NCI-H2081 treated with DMSO at 0.1 percent for 48 hours (cell line): ENCODE measurements at regions not wholly inside any gene's neighbourhood (a gene's known extent, or its start where the extent isn't known, plus 50 kb on each side); places are given as distances from the start of the nearest gene placed in this dataset.

Experiments used
- DNase-seq: peaks from one replicate; lab custom pipeline; 2025; lab: John Stamatoyannopoulos, UW

DNA sequence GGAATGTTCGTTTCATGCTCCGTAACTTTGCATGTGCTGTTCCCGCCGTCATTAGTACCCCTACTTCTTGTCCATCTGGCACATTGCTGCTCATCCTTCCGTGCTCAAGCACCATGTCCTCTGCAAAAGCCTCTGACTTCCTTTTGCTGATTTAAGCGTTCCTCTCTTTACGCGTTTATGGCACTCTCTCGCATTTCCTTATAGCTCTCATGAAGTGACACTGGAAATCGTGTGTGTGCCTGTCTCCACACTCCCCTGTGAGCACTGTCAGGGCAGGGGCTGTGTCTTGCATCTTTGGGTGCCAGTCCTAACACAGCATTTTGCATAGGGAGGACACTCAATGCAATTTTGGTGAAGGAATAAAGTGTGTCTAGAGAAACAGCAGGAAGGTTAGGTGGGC, 210.6 kb upstream of the FAT1 start:
- no peak for DNase-seq

DNA sequence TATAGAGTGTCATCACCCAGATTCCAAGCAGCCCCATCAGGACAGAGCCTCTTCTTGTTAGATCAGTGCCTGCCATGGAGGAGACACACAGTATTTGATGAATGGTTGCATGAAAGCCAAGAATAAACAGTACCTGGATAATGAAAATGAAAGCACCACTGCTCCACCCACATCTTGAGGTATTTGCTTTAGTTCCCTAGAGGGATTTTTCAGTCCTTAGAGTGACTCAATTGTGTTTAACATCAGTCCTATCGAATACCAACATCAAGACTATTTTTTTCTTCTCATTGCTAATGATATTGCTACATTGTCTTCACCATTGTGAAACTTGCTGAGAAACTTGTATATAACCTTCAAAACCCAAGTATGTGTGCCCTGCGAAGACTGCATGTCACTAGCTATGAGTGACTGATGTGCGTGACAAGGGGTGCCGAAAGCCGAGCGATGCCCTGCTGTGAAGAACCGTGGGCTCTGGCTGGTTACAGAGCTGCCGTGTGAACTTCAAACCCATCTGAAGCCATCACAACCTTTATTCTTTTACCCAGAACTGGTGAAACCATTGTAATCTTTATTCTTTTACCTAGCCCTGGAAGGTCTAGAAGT, 211.3 kb upstream of the FAT1 start:
- DNase-seq = no peak

DNA sequence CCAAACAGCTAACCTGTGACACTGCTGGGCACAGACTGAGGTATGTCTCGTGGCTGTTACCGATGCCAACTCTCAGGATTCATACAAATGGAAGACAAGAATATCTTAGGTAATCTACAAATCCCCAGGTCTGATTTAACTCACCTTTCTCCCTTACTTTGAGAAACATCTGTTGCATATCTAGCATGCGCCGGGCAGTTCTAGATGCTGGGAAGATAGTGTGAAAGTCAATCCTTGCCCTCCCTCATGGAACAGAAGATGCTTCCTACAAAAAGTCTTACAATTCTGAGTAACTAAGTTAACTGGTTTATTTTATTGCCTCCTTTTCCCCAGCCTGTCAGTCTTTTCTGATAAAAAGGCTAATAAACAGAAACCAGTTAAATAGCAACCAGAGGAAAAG, 212.2 kb upstream of the FAT1 start:
- DNase-seq = no peak

DNA sequence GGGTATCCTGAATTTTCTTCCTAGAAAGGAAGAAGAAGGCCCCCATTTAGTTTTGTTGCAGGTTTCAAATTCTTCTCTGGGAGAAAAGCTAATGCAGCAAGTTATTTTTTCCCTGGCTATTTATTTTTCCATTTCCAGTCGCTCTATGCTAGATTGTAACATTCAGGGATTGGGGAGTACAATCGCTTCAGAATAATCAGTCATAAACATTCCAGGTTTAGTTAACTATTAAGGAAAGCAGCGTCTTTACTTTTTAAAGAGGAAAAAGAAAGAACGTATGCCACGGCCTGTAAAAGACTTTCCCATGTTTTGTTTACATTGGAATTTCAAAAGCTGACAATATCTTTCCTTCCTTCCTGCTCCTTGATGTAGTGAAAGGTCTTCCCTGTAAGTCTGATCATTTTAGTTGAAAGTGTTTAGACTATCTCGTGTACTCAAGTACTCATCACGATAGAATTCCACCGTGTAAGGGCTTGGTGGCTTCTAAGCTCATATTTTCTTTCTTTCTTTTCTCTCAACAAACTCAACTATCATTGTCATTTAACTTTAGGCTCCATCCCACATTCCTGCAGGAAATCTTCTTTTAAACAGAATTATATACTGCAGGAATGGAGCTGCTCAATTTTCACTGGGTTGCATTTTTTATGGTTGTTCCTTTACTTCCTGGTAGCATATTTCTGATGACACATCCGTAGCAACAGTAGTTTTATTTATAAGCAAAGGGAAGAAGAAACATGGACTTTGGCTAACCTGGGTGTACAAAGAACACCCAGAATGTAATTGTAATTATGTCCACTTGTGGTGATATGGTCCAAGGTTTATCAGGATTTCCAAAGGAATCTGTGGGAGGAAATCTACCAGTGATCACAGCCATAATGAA, 213.1 kb upstream of the FAT1 start:
- no peak for DNase-seq

DNA sequence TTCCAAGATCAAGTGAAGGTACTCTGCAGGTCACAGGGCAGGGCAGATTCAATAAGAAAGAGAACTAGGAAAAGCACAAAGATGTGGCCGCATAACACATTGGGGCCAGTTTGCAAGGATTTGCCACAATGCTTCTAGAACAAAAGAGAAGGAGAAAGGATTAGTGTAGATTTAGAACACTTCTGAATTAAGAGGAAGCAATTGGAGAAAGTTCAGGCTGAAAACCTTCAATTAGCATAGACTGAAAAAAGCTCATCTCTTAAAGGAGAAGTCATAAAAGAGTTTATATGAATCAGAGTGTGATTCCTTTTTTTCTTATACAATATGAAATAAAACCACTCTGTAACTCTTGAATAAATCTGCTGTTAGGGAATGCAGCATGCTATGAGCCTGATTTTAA, 215.6 kb upstream of the FAT1 start:
- no peak for DNase-seq

DNA sequence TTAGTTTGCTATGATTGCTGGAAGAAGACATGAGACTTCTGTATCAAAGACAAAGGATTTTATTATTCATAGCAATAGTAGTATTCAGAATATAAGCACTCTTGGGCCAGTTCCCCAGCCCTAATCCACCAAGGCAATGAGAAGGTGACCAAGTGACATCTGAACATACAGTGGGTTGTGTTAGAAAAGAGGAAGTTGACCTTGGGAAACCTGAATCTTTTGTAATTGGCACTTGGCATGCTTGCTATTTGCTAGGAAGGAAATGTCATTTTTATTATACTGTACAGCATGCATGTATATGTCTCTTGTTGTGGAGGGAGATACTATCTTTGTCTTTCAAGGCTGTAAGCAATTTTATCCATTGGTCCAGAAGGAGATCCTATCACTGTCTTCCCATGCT, 216.1 kb upstream of the FAT1 start:
- no peak for DNase-seq

DNA sequence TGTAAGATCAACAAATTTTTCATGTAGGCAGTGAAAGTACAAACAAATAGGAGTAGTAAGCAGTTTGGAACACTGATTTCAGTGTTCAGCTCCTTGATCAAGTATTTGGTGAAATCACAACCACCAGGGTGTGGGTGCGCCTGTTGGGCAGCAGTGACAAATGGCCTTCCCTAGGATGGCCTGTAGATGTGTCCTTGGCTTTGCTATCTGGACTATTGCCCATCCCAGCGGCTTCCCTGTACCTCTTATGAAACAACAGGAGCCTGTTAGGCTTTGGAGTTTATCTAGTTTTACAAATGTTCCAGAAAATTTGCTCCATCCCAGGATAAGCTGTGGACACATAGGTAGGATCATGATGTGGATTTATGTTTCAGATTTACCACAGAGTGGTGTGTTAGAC, 216.8 kb upstream of the FAT1 start:
- DNase-seq = no peak

DNA sequence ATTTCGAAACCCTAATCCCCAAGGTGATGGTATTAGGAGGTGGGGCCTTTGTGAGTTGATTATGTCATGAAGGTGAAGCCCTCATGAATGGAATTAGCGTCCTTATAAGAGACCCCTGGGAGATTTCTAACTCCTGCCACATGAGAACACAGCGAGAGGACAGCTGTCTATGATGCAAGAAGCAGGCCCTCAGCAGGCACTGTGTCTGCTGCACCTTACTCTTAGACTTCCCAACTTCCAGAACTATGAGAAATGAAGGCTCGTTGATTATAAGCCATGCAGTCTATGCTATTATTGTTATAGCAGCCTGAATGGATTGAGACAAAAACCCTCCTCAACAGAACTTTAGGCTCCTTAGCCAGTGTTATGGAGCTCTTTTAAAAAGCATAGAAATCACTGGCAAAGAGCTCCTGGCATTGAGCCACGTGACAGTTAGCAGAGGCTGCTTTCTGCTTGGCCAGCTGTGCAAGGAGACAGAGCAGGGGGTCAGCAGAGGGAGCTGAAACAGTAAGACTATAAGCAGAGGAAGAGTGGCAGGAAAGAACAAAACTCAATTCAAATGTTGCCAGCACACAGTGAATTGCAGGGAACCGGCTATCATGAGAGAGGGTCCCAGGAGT, 219.2 kb upstream of the FAT1 start:
- DNase-seq = no peak

DNA sequence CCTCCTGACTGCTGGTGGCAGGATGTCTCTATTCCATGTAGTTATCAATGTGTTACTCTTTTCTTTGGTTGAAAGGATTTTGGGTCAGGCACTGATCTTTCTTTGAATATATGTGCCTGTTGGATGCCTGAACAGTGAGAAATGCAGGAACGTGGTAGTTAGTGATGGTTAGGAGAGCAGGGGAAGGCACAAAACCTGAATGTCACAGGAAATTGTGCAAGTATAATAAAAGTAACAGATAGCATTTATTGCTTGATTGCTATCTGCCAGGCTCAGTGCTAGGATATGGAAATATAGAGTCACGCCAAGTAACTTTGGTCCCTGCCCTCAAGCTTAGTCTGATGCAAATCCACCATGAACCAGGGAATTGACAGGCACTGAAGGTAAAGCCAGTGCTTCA, 219.8 kb upstream of the FAT1 start:
- no peak for DNase-seq

DNA sequence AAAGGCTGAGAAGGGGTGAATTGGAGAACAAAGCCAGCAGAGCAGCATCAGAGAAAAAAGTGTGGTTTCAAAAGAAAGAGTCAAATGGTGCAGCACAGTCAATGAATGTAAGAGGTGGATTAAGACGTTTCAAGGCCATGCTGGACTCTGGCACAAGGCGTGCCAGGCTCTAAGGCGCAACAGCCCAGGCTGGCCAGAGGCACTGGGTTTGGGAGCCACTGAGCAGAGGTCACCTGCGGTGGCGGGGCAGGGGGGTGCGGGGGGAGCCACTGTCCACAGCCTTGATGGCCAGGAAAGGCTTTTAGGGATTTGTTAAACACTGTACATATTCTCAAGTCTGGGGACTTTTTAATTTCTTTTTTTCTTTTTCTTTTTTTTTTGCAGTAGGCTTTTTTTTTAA, 222.5 kb upstream of the FAT1 start:
- no peak for DNase-seq

DNA sequence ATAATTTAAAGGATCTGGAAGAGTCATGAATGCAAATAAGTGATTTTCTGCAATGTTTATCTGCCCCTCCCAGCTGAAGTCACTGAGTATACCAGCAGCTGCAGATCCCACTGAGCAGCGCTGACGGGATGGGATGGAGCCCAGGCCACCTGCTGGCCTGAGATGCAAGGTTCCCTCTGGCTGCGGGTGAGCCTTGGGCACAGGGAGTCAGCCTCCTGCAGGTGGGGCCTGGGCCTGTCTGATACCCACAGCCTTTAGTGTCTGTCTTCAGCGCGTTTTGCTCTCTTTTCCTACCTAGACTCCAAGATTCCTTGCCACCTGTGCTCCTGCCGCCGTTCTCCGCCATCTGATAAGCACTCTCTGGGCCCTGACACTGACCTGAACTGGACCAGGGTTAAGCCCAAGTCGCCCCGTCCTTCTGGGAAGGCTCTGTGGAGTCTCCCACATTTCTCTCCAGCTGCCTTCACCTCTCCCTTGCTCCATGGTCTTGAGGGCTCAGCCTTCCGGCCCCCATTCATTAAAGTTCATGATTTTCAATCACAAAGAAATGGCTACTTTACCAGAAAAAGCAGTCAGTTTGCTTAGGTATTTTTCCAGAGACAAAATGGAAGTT, 223.1 kb upstream of the FAT1 start:
- DNase-seq = no peak

DNA sequence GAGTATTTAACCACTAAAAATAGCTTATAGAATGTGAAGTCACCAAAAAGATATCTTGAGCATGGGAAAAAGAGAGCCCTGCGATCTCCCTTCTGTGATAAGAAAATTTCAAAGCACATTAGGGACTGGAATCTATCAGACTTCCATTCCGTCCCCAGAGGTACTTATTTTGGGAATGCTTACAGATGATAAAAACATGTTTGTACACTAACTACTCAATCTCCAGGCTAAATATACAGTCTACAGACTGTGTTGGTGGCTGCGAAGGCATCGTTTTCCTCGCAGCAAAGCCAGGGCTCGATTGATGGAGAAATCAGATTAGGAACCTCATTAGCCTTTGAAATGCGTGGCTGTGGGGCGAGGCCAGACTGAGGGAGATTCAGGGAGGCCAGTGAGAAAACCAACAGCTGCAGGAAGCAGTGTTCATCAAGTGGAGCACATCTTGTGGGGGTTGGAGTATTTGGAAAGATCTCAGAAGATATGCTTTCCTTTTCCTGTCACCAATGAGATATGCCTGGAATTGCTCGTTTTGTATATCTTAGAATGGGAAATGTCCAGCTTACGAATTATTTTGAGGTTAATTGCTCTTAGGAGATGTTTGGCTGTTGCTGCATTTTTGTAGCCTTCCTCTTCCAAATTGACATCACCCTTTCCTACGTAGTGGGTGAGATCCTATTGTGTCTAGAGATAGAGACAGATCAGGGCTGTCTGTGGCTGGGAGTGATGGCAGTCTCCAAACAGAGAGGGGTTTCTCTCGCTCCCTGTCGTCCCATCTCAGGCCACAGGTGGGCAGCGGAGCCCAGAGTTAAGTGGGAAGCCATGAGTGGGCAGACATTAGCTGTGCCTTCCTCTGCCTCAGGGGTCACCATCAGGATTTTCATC, 224.9 kb upstream of the FAT1 start:
- DNase-seq = no peak

DNA sequence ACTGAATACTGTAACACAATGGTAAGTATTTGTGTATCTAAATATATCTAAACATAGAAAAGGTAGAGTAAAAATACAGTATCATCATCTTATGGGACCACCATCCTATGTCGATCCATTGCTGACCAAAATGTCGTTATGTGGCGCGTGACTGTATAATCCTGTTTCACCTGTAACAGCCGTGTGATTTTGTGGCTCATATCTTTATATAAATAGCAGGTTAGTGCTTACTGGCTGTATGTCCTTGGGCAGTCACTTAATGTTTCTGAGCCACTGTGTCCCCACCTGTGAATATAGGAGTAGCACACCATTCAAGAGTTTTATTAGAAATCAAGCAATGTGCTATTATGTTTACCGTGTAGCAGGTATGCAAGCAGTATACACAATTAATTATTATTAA, 226.2 kb upstream of the FAT1 start:
- DNase-seq = no peak

DNA sequence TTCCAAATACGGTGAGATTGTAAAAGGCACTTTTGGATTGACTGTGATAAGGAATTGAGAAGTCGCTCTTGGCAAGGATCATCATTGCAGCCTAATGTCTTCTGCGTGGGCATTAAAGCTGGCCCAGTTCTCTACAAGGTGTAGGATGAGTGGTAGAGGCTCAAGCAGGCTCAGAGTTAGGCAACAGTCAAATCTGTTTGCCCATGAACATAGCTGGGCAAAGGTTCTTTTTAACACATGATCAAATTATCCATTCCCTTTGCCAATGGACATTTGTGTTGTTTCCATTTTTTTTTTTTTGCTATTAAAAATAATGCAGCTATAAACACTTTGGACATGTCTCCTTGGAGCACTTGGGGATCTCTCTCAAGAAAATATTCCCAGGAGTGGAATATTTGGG, 229.1 kb upstream of the FAT1 start:
- DNase-seq = no peak

DNA sequence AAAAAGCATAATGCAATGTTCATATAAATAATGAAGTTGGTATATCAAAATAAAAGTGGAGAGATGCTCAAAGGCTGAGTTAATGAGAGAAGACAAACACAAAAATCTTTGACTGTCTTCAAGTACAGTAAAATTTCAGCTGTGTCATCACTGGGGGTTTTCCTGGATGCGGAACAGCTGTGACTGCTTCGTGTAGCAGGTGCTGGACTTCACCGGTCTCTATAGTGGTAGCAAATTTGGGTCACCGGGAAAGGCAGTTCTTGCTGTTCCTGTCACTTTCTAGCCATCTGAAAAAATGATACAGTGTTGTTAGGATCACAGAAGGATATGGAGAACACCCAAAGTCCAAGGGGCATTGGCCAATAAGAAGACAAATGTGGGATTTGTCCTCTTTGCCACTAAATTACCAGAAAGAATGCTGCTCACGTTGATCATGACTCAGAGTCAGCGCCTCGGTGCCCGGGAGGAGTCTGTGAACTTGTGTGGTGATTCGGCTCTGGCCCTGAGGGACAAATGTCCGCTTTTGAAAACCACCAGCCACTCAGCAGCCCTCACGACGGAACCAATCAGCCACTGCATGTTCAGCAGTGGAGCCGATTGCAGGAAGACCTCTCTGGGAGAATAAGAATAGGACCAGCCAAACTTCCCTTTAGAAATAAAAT, 230.1 kb upstream of the FAT1 start:
- no peak for DNase-seq

DNA sequence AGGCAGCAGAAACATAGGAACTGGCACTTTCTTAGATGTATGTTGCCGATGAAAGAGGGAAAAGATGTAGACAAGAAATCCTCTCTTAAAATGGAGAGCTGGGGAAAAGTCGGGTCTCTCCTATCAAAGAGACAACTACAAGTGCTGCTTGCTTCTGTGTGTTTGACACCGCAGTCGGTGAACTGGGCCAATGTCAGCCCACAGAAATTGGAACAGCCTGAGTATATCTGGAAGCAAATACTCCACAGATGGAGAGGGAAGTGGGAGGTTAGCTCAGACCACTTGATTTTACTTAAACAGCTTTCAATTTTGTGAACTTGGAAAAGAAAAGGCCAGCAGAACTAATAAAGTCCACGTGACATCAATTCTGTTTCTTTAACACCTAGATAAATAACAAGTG, 230.9 kb upstream of the FAT1 start:
- DNase-seq = no peak

DNA sequence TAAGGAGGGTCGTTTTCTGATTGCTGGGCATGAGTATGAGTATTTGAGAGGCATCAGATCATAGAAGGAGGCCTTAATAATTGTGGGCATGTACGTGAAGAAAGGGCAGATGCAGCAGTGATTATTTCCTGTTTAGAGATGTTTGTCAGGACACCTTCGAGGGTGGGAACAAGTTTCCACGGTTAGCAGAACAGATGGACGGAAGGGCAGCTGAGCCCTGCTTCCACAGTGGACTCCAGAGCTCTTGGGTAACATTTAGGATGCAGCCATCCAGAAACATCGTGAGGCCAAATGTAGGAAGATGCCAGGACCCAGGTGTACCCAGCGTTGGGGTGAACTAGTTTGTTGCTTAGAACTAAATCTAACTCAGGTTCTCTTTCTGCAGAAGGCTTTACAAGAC, 231.3 kb upstream of the FAT1 start:
- DNase-seq = no peak

DNA sequence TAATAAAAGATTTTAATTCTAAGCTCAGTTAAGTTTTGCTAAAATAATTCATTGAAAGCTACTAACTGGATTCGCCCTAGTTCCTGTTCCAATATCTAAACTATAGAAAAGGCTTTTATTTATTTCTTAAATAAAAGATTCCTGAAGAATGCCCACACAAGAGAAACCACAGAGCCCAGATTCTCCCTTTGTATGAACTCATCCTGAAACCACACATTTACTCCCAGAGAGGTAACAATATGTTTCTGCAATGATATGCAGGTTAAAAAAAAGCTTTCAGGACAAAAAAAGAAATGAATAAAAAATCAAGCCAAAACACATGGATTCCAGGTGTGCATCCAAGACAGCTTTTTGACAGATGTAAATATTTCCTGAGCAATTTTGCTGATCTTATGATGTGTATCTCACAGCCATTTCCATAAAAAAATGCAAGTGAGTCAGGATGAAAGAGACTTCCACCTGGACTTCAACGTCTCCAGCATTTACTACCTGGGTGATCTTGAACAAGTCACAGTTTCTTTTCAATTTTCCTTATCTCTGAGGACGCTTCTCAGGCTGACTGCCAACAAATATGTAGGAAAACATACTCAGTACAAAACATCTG, 234.4 kb upstream of the FAT1 start:
- DNase-seq = no peak

DNA sequence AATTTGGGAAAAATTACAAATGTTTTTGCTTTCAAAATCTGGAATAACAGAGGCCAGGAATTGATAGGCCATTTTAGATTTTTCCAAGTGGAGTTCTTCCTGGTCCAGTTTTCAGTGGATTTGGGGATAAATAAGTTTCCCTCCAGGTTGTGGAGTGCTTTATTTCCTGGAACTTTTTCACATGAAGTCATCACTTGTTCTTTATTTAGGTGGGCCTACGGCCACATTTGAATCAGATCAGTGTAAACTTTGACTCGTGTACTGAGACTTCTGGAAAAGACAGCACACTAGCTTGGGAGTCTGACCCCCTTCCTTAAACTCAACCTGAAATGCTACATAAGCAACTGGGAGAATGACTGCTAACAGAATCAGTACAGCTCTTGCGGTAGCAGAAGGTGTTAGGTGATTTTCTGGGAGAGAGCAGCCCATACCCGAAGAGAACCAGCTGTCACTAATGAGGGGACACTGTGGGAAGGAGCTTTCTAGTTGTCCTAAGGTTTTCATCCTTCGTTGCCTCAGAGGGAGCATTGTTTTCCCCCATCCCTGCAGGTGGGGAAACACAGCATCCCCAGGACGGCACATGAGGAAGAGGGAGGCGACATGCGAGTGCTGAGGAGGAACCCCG, 235.2 kb upstream of the FAT1 start:
- DNase-seq = no peak

DNA sequence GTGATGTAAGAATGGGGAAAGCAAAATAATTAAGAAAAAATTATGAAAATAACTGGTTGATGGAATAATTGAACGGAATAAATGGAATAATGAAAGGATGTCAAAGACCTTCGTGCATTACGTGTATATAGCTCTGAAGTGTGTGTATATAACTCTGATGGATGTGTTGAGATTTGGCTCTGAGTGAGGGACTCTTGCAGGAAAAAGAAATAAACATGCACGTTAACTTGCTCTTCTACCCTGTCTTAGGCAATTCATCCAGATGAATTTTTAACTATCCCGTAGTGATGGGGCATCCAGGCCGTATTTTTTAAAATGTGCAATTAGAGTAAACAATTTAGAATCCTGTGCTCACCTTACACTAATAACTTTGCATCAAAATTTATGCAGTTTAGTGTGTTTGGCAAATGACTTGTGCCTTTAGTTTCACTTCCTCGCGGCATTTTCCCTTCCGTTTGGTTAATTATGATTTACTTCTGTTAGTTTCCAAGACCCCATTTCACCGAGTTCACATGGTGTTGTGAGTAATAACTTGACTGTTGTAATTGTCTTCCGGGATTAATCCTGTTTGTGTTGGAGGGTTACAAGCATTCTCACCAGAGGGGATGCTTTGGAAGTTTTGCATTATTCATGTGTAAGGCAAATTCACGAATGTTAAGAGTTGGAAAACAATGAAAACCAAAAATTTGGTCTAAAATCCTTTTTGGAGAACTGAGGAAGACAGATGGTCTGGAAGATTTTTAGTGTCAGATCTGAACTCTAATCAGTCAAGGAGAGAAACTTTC, 256.5 kb upstream of the FAT1 start:
- no peak for DNase-seq
